ENCODE measurements at regions not wholly inside any gene's neighbourhood (a gene's known extent, or its start where the extent isn't known, plus 50 kb on each side); places are given as distances from the start of the nearest gene placed in this dataset.
"Not testable (repeated sequence)": the region's sequence is repeated elsewhere in the genome, so short reads cannot be mapped to it uniquely, and the experiment has no call there.

GRCh38 chrX:21167494-21167893 is 206.7 kb upstream of the CNKSR2 start:
- Mint-ChIP-seq H3K9me3 (no peaks in the 10 kb centered on the region), H3K4me1 (no peaks in the 10 kb centered on the region), H3K4me3 (no peak overlapping the region), H3K36me3 (no peaks in the 10 kb centered on the region), H3K27me3 (peaks cover 0 to 2% (median 0%) of the 10 kb centered on the region in 5 donors), H3K27ac (no peak overlapping the region)
- ATAC-seq (no peak), DNase-seq (no peak)
- POLR2A ChIA-PET = no interaction called here

GRCh38 chrX:21168401-21169160 is 205.6 kb upstream of the CNKSR2 start:
- Mint-ChIP-seq H3K4me1 (no peaks in the 10 kb centered on the region), H3K36me3 (no peaks in the 10 kb centered on the region), H3K4me3 (no peak overlapping the region), H3K9me3 (no peaks in the 10 kb centered on the region), H3K27me3 (peaks cover 0 to 2% (median 0%) of the 10 kb centered on the region in 5 donors), H3K27ac (no peak overlapping the region)
- POLR2A ChIA-PET = no interaction called here
- ATAC-seq = no peak
- DNase-seq = no peak

- Mint-ChIP-seq H3K36me3 (no peaks in the 10 kb centered on the region), H3K27ac (no peak overlapping the region), H3K27me3 (peaks cover 0 to 3% (median 0%) of the 10 kb centered on the region in 5 donors), H3K4me3 (no peak overlapping the region), H3K4me1 (no peaks in the 10 kb centered on the region), H3K9me3 (no peaks in the 10 kb centered on the region)
- POLR2A ChIA-PET = no interaction called here
- no peak for DNase-seq
- no peak for ATAC-seq
Observed at GRCh38 chrX:21171181-21171580, 203.0 kb upstream of the CNKSR2 start.

- Mint-ChIP-seq H3K9me3 (no peaks in the 10 kb centered on the region), H3K4me3 (no peak overlapping the region), H3K36me3 (no peaks in the 10 kb centered on the region), H3K27ac (no peak overlapping the region), H3K4me1 (no peaks in the 10 kb centered on the region), H3K27me3 (peaks cover 0 to 3% (median 0%) of the 10 kb centered on the region in 5 donors)
- POLR2A ChIA-PET = no interaction called here
- DNase-seq (no peak), ATAC-seq (no peak)
Observed at GRCh38 chrX:21174439-21174838, 199.8 kb upstream of the CNKSR2 start.

- POLR2A ChIA-PET = no interaction called here
- H3K27me3 Mint-ChIP-seq = peaks cover 0 to 3% (median 0%) of the 10 kb centered on the region in 5 donors
- no peak overlapping the region for H3K27ac Mint-ChIP-seq
- ATAC-seq = no peak
- H3K36me3 Mint-ChIP-seq = no peaks in the 10 kb centered on the region
- H3K9me3 Mint-ChIP-seq = no peaks in the 10 kb centered on the region
- no peak overlapping the region for H3K4me3 Mint-ChIP-seq
- DNase-seq = no peak
- no peaks in the 10 kb centered on the region for H3K4me1 Mint-ChIP-seq
Observed at GRCh38 chrX:21176921-21177571, 197.2 kb upstream of the CNKSR2 start.

- Mint-ChIP-seq H3K4me3 (no peak overlapping the region), H3K4me1 (no peaks in the 10 kb centered on the region), H3K27me3 (peaks cover 0 to 7% (median 0%) of the 10 kb centered on the region in 5 donors), H3K27ac (no peak overlapping the region), H3K36me3 (no peaks in the 10 kb centered on the region), H3K9me3 (peaks cover 0 to 6% (median 0%) of the 10 kb centered on the region in 9 donors)
- POLR2A ChIA-PET = no interaction called here
- DNase-seq (no peak), ATAC-seq (no peak)
Observed at GRCh38 chrX:21181232-21181853, 192.9 kb upstream of the CNKSR2 start.

GRCh38 chrX:21193196-21193595 is 181.0 kb upstream of the CNKSR2 start:
- POLR2A ChIA-PET = no interaction called here
- Mint-ChIP-seq H3K4me3 (no peak overlapping the region), H3K27ac (no peak overlapping the region), H3K27me3 (peaks cover 0 to 2% (median 0%) of the 10 kb centered on the region in 5 donors), H3K9me3 (peaks cover 0 to 30% (median 7%) of the 10 kb centered on the region in 9 donors), H3K36me3 (peaks cover 0 to 8% (median 0%) of the 10 kb centered on the region in 3 donors), H3K4me1 (no peaks in the 10 kb centered on the region)
- ATAC-seq (no peak), DNase-seq (no peak)

- POLR2A ChIA-PET = no interaction called here
Observed at GRCh38 chrX:21194526-21194925, 179.7 kb upstream of the CNKSR2 start.

GRCh38 chrX:21207080-21207479 is 167.1 kb upstream of the CNKSR2 start:
- peaks cover 0 to 3% (median 0%) of the 10 kb centered on the region in 5 donors for H3K27me3 Mint-ChIP-seq
- DNase-seq (no peak), ATAC-seq (no peak)
- no peak overlapping the region for H3K4me3 Mint-ChIP-seq
- H3K27ac Mint-ChIP-seq = no peak overlapping the region
- H3K9me3 Mint-ChIP-seq = peaks cover 0 to 39% (median 5%) of the 10 kb centered on the region in 9 donors
- peaks cover 0 to 12% (median 0%) of the 10 kb centered on the region in 3 donors for H3K36me3 Mint-ChIP-seq
- POLR2A ChIA-PET = no interaction called here
- H3K4me1 Mint-ChIP-seq = no peaks in the 10 kb centered on the region

More at GRCh38 chrX:21194526-21194925, 179.7 kb upstream of the CNKSR2 start:
- Mint-ChIP-seq H3K36me3 (no peaks in the 10 kb centered on the region), H3K4me1 (no peaks in the 10 kb centered on the region), H3K4me3 (no peak overlapping the region), H3K27me3 (peaks cover 0 to 2% (median 0%) of the 10 kb centered on the region in 5 donors), H3K27ac (no peak overlapping the region), H3K9me3 (peaks cover 0 to 18% (median 1%) of the 10 kb centered on the region in 9 donors)
- ATAC-seq (no peak), DNase-seq (no peak)

- H3K27ac Mint-ChIP-seq, DNase-seq, POLR2A ChIA-PET, H3K4me3 Mint-ChIP-seq, H3K4me1 Mint-ChIP-seq, H3K36me3 Mint-ChIP-seq, H3K27me3 Mint-ChIP-seq, ATAC-seq: not testable (repeated sequence)
- H3K9me3 Mint-ChIP-seq = peaks cover 0 to 43% (median 11%) of the 10 kb centered on the region in 9 donors
Observed at GRCh38 chrX:21219208-21219607, 155.0 kb upstream of the CNKSR2 start.

- Mint-ChIP-seq H3K27ac (no peak overlapping the region), H3K4me3 (no peak overlapping the region), H3K4me1 (no peaks in the 10 kb centered on the region), H3K9me3 (peaks cover 0 to 26% (median 11%) of the 10 kb centered on the region in 9 donors), H3K27me3 (peaks cover 0 to 15% (median 0%) of the 10 kb centered on the region in 5 donors), H3K36me3 (no peaks in the 10 kb centered on the region)
- POLR2A ChIA-PET = interaction anchor here (1.1 kb wide), 1 partner anchor 500 kb away, joined by 3 read pairs; no protein-coding TSS in a partner anchor
- DNase-seq (no peak), ATAC-seq (no peak)
Observed at GRCh38 chrX:21225643-21226042, 148.6 kb upstream of the CNKSR2 start.

GRCh38 chrX:21228974-21229373 is 145.2 kb upstream of the CNKSR2 start:
- peaks cover 0 to 26% (median 6%) of the 10 kb centered on the region in 9 donors for H3K9me3 Mint-ChIP-seq
- DNase-seq, H3K4me1 Mint-ChIP-seq, H3K27ac Mint-ChIP-seq, H3K4me3 Mint-ChIP-seq, H3K36me3 Mint-ChIP-seq, POLR2A ChIA-PET, ATAC-seq: not testable (repeated sequence)
- peaks cover 0 to 10% (median 0%) of the 10 kb centered on the region in 5 donors for H3K27me3 Mint-ChIP-seq

- H3K36me3 Mint-ChIP-seq = no peaks in the 10 kb centered on the region
- no peaks in the 10 kb centered on the region for H3K4me1 Mint-ChIP-seq
- no peak overlapping the region for H3K27ac Mint-ChIP-seq
- ATAC-seq = no peak
- H3K9me3 Mint-ChIP-seq = no peaks in the 10 kb centered on the region
- H3K27me3 Mint-ChIP-seq = peaks cover 0 to 2% (median 0%) of the 10 kb centered on the region in 5 donors
- no peak for DNase-seq
- H3K4me3 Mint-ChIP-seq = no peak overlapping the region
- POLR2A ChIA-PET = no interaction called here
Observed at GRCh38 chrX:21255032-21255618, 119.1 kb upstream of the CNKSR2 start.

Measured in naive thymus-derived CD8-positive, alpha-beta T cell (primary cell).